DND-41 (cell line): ENCODE measurements at regions not wholly inside any gene's neighbourhood (a gene's known extent, or its start where the extent isn't known, plus 50 kb on each side); places are given as distances from the start of the nearest gene placed in this dataset.

Source experiments
- ATAC-seq: fragments of 200-7000 bp; cut with Tn5 transposase; 3 replicates; pipeline ENCODE4 v1.9.1; 2021; ENCODE audit warnings: low read depth; ENCODE audit not compliant: insufficient read depth
- DNase-seq: peaks from one replicate; pipeline ENCODE4 v3.0.0-alpha.2; 2020
- H2AFZ ChIP-seq: 2 replicates; pipeline ENCODE4 v1.6.0; 2012; ENCODE audit warnings: low read depth, low read length
- H3K27ac ChIP-seq: 2 replicates; pipeline ENCODE4 v1.5.1; 2012; ENCODE audit warnings: low read length, inconsistent platforms
- H3K27me3 ChIP-seq: fragments of 200-600 bp; sonication (generic); 2 replicates; pipeline ENCODE4 v1.6.0; 2012; ENCODE audit warnings: low read length, mild to moderate bottlenecking, inconsistent platforms; ENCODE audit not compliant: insufficient read depth, poor library complexity
- H3K36me3 ChIP-seq: 2 replicates; pipeline ENCODE4 v1.5.1; 2012; ENCODE audit warnings: low read length, inconsistent platforms; ENCODE audit not compliant: insufficient read depth
- H3K4me1 ChIP-seq: 2 replicates; pipeline ENCODE4 v1.5.1; 2012; ENCODE audit warnings: mild to moderate bottlenecking, low read length; ENCODE audit not compliant: insufficient read depth
- H3K4me2 ChIP-seq: 2 replicates; pipeline ENCODE4 v1.6.0; 2012; ENCODE audit warnings: mild to moderate bottlenecking, moderate library complexity, low read length, inconsistent platforms; ENCODE audit not compliant: insufficient read depth
- H3K4me3 ChIP-seq, 2 experiments: fragments of 200-600 bp in 1 of 2; shearing (Covaris generic) in 1 of 2; 2 replicates each; pipeline ENCODE4 v1.5.1; 2012 to 2016; ENCODE audit warnings: inconsistent platforms in 2 of 2, low read length in 2 of 2, mild to moderate bottlenecking in 2 of 2, low read depth in 1 of 2, moderate library complexity in 1 of 2
- H3K79me2 ChIP-seq: 2 replicates; pipeline ENCODE4 v1.6.0; 2012; ENCODE audit warnings: low read length, inconsistent platforms; ENCODE audit not compliant: insufficient read depth
- H3K9ac ChIP-seq: 2 replicates; pipeline ENCODE4 v1.6.0; 2012; ENCODE audit warnings: low read depth, mild to moderate bottlenecking, inconsistent platforms, low read length, moderate library complexity
- H3K9me3 ChIP-seq: 2 replicates; pipeline ENCODE4 v1.5.1; 2012; ENCODE audit warnings: low read length, moderate library complexity, mild to moderate bottlenecking, inconsistent platforms; ENCODE audit not compliant: insufficient read depth, severe bottlenecking
- H4K20me1 ChIP-seq: 2 replicates; pipeline ENCODE4 v1.6.0; 2012; ENCODE audit warnings: low read length; ENCODE audit not compliant: insufficient read depth
- CTCF ChIP-seq: IDR thresholded peaks from 2 replicates; pipeline ENCODE4 v1.5.1; 2012; ENCODE audit warnings: borderline replicate concordance, low read length, moderate library complexity, mild to moderate bottlenecking; ENCODE audit not compliant: poor library complexity, severe bottlenecking; ENCODE audit errors: extremely low read depth
- EZH2 ChIP-seq: IDR thresholded peaks from 3 replicates; pipeline ENCODE4 v1.6.1; 2012; ENCODE audit warnings: borderline replicate concordance, low read depth, mild to moderate bottlenecking, moderate library complexity, low read length, inconsistent platforms; ENCODE audit not compliant: severe bottlenecking

GRCh38 chr5:125004009-125004408, 257.6 kb upstream of the ZNF608 start:
- DNase-seq, result no peak
- TF ChIP-seq EZH2, result no peak
- no peak for TF ChIP-seq CTCF
- Histone ChIP-seq H4K20me1 (no peaks in the 10 kb centered on the region), H3K4me3 (no peak overlapping the region), H3K9ac (peak overlapping the region; percentile 56; the same call in 1 of the 2 replicates), H3K79me2 (no peaks in the 10 kb centered on the region), H3K36me3 (no peaks in the 10 kb centered on the region), H2AFZ (no peak overlapping the region), H3K27me3 (no peaks in the 10 kb centered on the region), H3K9me3 (no peaks in the 10 kb centered on the region), H3K4me1 (peaks cover 81% of the 10 kb centered on the region), H3K27ac (peak overlapping the region; percentile 99), H3K4me2 (no peak overlapping the region)
- ATAC-seq, result no peak

- Histone ChIP-seq H3K4me1 (peaks cover 81% of the 10 kb centered on the region), H3K9ac (peak overlapping the region; percentile 56), H3K9me3 (no peaks in the 10 kb centered on the region), H3K36me3 (no peaks in the 10 kb centered on the region), H2AFZ (peak overlapping the region; percentile 50), H3K79me2 (no peaks in the 10 kb centered on the region), H3K27me3 (no peaks in the 10 kb centered on the region), H3K4me2 (peak overlapping the region; percentile 55), H3K4me3 (no peak overlapping the region), H3K27ac (peak overlapping the region; percentile 99), H4K20me1 (no peaks in the 10 kb centered on the region)
- ATAC-seq (no peak), DNase-seq (no peak)
- TF ChIP-seq CTCF (no peak), EZH2 (no peak)
These were observed 258.8 kb upstream of the ZNF608 start for GRCh38 chr5:125005266-125005665.

- Histone ChIP-seq H3K4me1 (peaks cover 77% of the 10 kb centered on the region), H3K79me2 (no peaks in the 10 kb centered on the region), H3K27me3 (no peaks in the 10 kb centered on the region), H3K9ac (peak overlapping the region; percentile 56), H4K20me1 (no peaks in the 10 kb centered on the region), H3K36me3 (no peaks in the 10 kb centered on the region), H3K4me2 (peak overlapping the region; percentile 55), H3K9me3 (no peaks in the 10 kb centered on the region), H2AFZ (0 out of 2 replicates have a peak overlapping the region, but pooled peaks have one; percentile 43), H3K4me3 (peak overlapping the region in 1 of 2 experiments; percentile 34; a peak in 1 of 4 replicates), H3K27ac (peak overlapping the region; percentile 99)
- ATAC-seq (peak; percentile 80), DNase-seq (peak; percentile 80)
- TF ChIP-seq EZH2 (no peak), CTCF (no peak)
These were observed 259.7 kb upstream of the ZNF608 start for GRCh38 chr5:125006011-125006685.
